Stimulated activated CD8-positive, alpha-beta memory T cell treated with anti-CD3 and anti-CD28 coated beads, Interleukin-4, amount 100 ng/mL, for 48 hours (primary cell): ENCODE measurements at regions not wholly inside any gene's neighbourhood (a gene's known extent, or its start where the extent isn't known, plus 50 kb on each side); places are given as distances from the start of the nearest gene placed in this dataset.

Source experiments
- DNase-seq: peaks from one replicate; pipeline ENCODE4 v3.0.0-alpha.2; 2020

DNA sequence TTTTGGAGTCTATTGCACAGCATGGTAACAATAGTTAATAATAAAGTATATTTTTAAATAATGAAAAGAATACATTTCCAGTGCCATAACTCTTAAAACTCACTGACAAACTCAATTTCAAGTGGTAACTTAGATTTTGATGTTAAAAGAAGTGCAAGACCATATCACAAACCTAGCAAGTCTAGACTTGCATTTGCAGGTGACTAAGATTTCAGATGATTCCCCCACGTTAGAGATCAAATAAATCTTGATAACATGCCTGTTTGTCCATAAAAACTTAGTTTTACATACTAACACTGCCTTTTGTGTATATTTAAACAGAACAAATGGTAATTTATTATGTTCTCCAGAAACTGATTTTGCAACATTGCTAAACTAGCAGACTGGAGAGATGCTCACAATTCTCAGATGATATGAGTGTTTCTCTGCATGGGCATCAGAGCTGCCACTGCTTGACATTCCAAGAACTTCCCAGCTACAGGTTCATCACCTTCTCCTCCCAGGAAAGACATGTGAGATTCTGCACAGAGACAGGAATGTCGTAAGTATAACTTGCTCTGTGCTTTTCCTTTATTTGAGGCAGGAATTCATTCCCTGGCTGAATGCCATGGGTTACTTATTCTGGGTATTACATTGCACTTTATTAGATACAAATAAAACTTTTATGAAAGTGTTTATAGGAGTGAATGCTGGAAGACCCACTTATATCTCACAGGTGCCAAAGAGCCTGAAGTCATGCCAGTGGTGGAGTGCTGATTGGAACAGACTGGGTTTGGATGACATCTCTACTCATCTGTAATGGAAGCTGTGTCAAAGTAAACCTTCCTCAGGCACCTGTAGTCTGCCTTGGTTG is 160.2 kb upstream of the FOXA2 start:
- no peak for DNase-seq

DNA sequence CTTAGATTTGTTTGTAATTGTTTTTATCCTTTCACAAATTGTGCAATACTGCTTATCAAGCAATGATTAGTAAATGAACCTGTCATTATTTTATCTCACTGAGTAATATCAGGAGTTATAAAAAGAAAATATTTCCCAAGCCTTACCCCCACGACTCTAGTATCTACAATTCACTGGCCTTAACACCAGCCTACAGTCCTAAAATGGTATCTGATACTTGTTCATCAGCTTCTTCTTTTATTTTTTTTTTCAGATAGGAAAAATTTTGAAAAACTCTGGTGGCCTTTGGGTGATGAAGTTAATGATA is 160.8 kb upstream of the FOXA2 start:
- no peak for DNase-seq

DNA sequence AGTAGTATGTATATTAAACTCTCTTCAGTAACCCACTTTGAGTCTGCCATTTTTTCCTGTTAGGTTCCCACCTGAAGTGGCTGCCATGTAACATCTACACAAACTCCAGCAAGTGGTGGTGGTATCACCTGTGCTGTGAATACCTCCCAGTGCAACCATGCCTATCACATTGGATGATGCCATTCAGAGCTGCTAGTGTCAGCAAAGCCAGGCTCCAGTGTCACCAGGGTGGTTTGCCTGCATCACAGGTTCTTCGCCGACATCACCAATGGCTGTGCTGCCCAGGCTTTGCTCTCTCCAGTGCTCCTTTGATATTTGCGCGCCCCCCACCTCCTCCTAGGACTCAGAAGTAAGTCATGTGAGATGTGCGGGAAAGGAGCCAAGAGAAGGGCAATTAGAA is 162.6 kb upstream of the FOXA2 start:
- no peak for DNase-seq

DNA sequence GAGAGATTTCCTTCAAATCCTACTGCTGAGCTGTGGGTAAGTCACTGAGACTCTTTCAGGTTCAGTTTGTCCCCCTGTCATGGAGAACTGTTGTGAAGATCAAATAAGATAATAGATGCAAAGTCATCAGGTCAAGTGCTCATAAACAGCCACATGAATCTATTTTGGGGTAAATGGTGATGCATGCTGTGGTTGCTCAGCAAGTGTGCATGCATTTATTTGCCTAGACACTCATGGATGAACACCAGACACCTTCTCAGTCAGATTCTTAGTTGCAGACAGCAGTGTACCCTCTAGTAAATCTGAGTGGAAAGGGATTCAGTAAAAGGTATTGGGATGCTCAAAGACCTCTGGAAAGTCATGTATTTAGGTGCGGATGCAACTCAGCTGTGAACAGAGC is 168.0 kb upstream of the FOXA2 start:
- DNase-seq = no peak

DNA sequence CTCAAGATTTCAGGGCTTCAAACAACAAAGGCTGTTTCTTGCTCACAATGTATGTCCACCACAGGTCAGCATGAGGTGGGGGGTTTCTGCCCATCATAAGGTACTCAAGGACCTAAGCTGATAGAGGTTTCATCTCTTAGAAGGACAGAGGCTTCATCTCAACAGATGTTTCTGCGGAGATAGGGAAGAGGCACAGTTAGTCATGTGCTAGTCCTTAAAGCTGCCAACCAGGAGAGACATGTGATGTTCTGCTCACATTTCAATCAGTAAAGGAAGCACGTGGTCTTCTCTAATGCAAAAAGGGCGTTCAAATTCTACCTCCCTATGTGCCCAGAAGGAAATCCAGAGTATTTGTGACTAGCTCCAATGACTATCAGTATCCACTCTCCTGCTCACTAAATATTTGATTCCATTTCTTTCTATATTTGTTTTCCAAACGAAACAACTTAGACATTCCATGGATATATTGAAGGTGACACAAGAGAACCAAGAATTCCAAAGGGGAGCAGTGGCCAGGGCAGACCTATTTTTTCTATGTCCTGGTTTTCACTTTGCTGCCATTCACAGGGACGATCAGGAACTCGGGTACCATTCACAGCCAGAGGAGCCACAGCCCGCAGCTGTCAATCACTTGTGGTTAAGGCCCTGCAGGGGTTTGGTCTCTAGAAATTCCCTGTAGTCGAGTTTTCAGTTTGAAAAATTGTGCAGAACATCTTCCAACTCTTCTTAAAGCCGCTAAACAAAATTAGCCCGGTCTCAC is 173.2 kb upstream of the FOXA2 start:
- no peak for DNase-seq

DNA sequence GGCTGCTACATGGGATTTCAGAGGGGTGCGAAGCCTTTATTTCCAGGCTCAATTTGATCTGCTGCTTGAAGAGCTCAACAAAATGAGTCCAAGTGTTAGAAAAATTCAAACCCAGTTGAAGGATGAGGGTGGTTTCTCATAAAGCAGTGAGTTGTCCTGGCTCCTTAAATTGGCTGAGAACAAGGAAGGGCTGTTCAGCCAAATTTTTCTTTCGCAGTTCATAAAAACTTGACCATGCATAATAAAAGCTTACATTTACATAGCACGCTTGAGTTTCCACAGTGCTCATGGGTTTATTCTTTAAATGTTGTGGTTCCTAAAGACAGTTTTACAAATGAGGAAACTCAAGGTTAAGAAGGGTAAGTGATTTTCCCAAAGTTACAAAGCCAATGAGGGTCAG is 174.4 kb upstream of the FOXA2 start:
- DNase-seq = no peak

DNA sequence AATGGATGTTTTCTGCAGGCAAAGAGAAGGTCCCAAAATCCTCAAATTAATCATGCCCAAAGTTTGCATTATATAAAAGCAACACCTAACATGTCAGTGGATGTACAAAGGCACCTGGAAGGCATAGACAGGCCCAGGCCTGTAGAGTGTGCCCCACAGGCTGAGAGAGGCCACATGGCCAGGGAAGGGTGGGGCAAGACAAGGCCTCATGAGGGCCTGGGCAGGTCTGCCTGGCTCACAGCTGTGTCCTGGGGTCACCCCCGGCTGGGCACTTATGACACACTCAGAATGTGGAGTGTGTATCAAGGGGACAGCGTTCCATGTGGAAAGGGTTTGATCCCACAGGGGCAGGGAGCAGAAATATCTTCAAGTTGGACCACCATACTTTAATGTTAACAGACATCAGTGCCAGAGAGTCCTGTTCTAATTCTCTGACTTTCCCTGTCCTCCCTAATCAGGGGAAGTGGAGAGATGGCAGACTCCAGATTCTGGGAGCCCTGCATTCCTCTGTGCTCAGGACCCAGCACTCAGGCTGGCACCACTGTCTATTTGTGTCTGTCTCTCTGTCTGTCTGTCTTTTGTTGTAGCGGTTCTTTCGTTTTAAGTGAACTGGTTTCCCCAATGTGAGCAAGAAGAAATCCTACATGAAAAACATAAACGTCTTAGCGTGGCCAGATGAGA is 178.3 kb upstream of the FOXA2 start:
- DNase-seq = no peak

DNA sequence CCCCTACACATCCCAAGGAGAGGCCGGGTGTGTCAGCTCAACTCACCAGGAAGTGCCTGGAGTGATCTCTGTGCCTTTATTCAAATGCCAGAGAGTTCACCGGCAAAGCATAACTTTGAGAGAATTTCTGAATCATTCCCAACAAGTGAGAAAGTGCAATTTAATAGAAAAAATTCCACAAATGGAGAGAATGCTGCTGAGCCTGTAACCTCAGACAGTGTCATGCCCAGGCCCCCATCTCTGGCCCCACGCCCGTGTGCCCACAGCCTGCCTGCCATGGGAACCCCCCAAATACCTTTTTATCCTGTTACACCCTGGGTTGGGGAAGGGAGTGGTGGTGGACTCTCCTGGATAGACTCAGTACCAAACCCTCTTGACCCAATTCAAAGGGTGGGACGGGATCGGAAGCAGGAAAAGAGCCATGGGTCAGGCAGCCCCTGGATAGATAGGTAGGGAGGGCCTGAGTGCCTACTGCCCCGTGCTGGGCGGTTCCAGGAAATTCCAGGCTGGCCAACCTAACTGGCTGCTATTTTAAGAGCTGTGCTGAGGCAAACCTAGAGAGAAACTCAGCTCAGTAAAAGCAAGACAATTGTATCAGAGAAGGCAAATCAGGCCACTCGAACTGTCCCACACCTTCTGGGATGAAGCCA is 179.0 kb upstream of the FOXA2 start:
- no peak for DNase-seq

DNA sequence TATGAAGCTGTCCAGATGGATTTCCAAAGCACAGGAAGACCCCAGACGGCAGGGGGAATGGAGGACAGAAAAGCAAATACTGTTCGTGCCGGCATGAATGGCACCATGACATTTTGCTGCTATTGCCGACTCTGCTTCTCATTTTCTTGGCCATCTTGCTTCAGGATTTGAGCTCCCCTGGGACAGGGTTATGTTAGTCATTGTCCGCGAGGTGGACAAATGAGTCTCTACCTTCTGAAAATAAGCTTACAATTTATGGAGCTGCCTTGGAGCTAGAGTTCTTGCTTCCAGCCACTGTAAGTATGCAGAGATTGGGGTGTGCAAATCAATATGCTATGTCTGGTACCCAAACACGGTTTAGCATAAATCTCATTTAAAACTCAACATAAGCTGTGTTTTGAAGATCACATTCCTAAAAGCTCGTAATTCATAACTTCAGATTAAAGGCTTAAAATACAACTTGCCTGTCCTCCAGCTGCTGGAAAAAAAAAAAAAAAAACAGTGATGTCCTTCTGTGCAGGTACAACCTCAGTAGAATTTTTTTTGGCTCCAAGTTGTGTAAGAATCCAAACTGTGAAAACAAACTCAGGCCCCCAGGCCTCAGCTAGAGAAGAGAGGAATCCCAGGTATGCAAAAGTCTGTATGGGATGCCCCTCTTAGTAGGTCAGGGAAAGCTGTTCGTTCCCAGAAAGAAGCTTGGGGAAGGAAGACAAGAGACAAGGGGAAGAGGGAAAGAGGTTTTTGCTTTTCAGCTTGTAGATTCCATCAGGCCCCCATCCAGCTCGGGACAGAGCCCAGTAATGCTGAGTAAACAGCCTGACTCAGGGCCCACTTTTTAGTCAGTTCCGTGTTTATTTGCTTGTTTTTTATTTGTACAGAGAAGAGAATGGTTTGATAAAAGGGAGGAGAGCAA is 184.2 kb upstream of the FOXA2 start:
- no peak for DNase-seq

DNA sequence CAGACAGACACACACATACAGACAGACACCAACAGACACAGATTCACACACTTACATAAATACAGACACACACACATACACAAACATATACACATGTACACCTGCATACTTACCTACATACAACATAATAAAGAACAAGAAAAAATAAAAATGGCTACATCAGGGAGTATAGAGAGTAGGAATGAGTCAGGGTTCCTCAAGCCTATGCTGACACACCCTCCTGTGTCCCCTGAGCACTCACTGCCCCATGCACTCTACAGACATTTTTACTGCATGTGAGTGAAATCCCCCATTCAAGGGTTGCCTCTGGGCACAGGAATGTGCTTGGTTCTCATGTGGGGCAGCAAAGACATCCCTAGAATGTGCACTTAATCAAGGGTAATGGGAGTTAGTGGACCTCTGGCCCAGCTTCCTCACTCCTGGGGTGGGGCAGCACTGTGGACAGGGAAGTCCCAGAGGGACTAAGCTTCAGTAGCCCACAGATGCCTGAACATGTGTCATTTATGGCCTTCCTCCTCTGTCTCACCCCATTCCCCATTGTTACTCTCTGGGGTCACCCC is 185.9 kb upstream of the FOXA2 start:
- no peak for DNase-seq

DNA sequence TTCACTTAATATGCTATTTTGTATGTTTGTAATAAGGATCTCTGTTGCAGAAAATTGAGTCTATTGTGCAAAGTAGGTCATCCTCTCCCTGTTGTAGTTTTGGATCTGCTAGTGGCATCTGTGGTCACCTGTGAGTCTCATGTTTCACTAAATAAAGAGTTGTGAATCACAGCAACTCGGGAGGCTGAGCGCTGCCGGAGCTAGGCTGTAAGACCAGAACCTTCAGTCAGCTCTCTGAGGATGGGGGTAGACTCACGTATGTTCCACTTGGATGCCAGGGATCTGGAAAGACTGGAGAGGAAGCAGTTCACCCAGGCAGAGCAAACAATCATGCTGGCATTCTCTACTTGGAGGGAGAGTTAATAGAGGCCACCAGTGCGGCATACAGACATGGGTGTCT is 187.3 kb upstream of the FOXA2 start:
- DNase-seq = no peak

DNA sequence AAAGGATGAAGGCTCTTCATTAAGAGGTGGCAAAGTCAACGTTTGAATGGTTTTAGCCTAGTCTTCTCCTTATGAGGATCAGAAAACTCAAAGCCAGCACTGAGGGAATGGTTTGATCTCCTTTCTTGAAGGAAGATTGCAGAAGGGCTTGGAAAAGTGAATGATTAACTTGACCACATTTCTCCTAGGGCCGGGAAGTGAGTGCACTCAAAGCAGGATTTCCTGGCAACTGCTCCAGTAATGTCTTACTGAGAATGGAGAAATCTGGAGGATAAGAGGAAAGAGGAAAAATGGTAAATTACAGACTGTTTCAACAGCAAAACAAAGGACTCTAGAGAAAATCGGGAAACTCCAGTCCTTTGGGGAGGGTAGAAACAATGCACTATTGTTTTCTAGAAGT is 189.0 kb upstream of the FOXA2 start:
- no peak for DNase-seq

DNA sequence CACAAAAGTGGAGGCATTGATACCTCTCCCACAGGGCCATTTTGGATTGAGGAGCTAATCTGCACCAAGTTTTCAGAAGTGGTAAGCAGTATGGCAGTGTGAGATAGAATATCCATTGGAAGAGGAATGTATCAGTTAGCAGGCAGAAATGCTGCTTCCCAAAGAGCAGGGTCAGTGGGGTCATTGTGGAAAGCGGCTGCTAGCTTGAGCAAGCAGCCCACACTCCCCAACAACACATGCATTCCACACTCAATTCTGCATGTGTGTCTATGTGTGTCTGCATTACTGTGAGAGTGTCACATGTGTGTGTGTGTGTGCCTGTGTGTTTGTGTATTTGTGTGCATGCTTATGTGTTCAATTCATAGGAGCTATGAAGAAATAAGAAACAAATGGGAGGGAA is 190.9 kb upstream of the FOXA2 start:
- no peak for DNase-seq

DNA sequence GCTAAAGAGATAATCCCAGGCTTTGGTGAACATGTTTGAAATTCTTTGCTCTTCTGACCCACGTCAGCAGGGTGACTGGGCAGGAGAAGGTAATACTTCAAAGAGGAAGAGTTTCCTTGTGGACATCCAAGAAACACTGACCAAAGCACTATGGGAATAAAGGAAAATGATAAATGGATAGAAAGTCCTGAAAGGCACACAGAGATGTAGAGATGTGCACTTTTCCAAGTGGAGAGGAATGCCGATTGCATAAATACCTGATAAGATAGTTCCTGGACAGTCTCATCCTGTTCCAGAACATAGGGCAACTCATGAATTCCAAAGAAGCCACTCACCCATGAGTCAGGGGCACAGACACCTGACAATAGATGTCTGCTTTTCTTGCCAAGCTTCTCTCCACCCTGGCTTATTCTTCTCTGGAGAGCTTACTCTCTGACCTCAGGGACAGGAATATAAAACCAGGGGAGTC is 191.3 kb upstream of the FOXA2 start:
- DNase-seq = no peak

DNA sequence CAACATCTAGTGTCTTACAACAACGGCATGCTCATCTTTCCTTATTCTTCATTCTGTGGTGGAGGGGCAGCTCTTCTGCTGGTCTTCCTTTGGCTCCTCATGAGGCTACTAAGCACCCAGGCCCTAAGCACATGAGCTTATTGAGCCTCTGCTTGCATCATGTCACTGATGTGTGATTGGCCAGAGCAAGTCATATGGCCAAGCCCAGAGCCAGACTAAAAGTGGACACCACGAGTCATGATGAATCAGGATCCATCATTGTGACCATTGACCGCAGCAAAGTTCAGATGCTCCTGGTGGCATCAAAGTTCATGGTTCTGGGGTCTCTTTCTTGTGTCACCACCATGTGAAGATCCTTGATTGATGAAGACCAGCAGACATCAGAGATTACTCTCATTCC is 192.0 kb upstream of the FOXA2 start:
- DNase-seq = no peak

DNA sequence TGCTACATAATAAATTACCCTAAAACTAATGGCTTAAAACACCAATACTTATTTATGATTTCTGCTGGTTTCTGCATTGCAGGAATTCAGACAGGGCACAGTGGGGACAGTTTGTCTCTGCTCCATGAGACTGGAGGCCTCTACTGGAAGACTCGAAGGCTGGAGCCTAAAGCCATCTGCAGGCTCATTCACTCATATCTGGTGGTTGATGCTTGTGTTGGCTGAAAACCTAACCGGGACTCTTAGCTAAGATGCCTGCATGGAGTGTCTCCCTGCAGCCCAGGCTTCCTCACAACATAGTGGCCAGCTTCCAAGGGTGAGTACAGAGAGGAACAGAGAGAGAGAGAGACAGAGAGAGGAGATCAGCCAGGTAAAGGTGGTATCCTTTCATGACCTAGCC is 195.5 kb upstream of the FOXA2 start:
- DNase-seq = no peak

DNA sequence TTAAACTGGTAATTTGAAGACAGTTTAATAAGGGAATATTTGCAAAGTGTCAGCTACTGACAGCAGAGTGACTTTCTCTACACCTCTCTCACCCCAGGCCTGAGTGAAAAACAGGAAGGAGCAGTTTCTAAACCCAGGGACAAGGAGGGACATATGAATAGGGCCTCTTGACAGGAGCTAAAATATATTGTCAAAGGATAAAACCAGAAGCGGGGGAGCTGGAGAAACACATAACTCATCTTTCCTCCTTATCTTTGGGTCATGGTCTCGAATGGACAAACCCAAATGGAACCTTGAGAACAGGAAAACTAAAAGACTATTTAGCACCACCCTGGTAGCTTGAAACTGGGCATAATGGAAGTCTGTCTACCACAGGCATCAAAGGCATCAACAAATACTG is 197.5 kb upstream of the FOXA2 start:
- no peak for DNase-seq

DNA sequence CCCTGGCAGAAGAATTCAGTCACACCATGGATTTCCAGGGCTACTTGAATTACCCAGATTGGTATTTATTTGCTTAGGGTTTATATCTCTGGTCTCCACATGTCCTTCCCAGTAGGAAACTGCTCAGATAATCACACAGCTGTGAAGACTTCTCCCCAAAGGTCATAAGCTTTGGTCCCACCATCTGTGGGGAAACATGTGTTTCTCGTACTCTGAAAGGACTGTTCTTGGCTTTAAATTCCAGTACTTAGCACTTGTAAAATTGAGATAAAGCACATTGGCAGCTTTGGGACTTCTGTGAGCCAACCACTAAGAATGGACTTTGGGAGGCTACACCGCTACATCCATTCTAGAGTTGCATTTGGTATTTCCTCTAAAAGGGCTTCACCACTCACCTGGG is 205.3 kb upstream of the FOXA2 start:
- no peak for DNase-seq

DNA sequence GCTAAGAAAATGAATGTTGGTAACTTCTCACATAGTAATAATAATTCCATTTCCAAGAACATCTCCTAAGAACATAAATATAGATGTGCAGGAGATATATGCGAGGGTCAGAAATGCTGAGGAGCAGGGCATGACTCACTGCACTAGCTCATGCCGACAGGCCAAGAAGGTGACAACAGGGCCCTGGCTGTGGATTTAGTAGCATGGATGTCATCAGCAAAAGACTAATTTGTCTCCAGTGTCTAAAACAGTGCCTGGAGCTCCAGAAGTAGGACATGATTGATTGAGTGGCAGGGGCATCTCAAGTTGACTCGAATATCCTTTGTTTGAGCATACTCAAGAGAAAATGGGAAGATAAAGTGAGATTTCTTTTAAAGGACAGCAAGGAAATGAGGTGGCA is 207.0 kb upstream of the FOXA2 start:
- no peak for DNase-seq

DNA sequence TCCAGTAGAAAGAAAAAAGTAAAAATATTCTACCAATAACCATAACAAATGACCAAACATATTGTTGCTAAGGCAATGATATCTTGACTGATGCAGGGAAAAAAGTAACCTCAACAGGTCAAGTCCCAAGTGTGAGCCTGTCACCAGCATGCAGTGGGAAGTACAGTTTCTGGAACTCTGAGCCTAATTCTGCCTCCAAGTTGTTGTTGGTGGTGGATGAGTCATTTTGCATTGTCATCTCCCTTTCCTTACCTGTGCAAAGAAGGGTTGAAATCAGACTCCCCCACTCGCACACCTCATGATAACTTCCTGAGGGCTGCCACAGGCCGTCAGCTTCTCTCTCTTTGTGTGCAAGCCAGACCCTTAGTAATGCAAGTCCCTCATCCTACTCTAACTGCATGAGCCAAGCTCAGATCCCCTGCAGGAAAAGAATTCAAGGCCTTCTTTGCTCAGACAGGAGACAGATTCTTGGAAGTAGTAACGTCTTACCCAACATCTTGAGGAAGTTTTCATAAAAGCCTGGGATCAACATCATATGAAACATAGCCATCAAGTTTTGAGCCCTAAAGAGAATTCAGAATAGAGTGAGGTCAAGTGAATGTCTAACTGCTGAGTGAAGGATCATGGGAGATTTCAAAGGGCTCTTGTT is 207.6 kb upstream of the FOXA2 start:
- no peak for DNase-seq

DNA sequence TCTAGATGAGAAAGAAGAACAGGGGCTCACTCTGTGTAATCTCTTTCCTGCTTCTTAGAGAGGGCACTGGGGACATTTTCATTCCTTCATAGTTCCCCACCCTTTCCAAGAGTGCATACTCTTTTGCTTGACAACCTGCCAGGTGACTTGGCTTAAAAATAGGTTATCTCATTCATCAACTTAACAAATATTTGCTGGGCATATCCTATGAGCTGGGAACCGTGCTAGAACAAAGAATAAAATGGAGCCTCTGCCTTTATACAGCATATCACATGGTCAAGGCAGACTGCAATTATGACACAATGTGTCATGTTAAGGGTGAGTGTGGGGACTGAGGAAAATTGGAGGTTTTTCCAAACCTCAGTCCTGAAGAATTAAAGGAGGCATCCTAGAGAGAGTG is 209.8 kb upstream of the FOXA2 start:
- DNase-seq = no peak

DNA sequence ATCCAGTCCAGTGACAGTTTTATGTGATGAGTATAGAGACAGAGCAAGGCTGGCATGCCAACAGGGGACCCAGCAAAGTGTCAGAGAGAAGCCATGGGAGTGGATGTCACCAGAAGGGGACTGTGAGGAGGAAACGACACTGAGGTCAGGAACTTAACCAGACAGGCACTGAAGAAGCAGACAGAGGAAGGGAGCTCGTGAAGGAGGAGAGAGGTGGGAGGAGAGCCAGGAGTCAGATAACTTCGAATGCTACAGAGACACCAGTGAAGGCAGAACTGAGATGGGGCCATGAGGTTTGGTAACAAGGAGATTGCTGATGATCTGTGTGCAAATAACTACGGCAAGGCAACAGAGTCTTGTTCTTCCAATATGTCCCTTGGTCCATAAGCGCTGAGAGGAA is 211.1 kb upstream of the FOXA2 start:
- no peak for DNase-seq
